AG08396 (cell line): ENCODE measurements at regions not wholly inside any gene's neighbourhood (a gene's known extent, or its start where the extent isn't known, plus 50 kb on each side); places are given as distances from the start of the nearest gene placed in this dataset.

ENCODE experiments used
- DNase-seq: peaks from one replicate; pipeline ENCODE4 v3.0.0; 2012; ENCODE audit warnings: low spot score, mixed read lengths

DNA sequence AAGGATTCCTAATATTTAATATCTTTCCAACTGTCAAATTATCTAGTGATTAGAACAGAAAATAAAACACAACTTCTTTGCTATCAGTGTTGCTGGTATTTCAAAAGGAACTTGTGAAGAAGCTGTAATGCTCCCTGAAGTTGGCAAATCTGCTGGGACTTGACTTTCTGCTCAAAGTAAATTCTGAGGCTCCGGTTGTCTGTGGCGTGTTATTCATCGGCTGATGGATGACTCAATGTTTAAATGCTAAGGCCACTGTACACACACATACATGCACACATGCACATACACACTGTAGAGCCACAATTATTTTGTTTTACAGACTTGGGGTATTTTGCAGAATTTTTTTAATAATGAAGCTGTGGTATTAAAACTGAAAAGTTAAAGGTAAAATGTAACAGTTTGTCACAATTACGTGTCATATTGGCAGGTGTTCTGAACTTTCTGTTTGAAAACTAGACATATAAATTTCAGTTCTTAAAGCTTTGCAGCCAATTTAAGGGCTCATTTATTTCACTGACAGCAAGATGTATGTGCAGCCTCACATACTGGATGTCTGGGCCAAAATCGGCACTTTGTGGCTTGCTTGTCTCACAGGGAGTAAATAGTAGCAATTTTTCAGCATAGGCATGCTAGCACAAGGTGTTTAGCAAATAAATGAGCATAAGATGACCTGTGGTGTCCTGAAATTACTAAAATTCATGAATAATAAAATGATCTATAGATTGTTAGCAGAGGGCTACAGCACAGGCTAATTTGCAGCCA is 1691.7 kb upstream of the PCDH20 start:
- DNase-seq: no peak

DNA sequence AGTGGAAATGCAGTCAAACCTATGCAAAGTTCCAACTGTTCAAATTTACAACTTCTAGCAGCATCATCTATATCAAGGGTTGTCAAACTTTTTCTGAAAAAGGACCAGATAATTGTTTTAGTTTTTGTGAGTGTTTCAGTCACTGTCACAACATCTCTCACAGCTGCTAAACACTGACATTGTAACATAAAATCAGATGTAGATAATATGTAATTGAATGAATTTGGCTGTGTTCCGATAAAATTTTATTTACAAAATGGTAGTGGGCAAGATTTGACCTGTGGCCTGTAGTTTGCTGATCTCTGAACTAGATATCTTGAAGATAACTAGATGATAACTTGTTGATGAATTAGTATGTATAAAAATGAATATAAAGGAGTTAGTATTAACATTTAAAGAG is 1679.1 kb upstream of the PCDH20 start:
- DNase-seq: no peak

DNA sequence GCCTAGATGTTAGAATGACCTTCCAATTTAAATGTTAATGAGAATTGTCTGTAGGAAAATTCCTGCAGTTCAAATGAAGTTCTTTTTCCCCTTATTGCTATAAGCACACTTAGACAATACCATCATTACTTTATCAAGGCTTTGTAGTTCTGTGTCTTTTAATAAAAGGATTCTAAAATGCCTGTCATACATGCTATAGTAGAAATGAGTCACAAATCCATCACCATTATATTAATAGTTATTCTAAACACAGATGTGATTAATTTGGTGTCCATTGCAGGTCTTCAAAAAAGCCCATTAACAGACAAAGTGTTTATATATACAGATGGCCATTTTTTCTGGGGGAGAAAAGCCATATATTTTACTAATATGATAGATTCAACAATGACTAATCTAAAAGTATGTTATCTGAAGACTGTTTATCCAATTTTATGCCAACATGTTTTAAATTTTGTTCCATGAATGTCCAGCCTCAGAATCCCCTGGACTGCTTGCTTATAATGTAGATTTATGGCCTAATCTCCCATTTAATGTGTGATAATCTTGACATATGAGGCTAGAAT is 1678.3 kb upstream of the PCDH20 start:
- no peak for DNase-seq

DNA sequence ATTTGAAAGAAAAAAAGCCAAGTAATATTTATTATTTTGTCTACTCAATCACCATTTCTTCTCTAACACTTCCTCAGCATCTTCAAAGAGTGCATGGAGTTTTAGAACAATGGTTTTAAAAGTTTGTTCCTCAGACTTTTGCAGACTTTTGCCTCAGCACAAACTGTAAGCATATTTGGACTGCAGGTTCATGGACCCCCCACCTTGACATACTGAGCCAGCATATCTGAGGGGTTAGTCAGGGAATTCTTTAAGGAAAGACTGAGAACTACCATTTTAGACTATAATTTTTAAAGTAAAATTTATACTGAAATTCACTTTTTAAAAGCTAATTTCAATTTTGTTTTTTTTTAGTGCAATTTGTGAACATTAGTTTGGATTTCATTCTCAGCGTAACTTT is 1676.8 kb upstream of the PCDH20 start:
- DNase-seq: no peak

DNA sequence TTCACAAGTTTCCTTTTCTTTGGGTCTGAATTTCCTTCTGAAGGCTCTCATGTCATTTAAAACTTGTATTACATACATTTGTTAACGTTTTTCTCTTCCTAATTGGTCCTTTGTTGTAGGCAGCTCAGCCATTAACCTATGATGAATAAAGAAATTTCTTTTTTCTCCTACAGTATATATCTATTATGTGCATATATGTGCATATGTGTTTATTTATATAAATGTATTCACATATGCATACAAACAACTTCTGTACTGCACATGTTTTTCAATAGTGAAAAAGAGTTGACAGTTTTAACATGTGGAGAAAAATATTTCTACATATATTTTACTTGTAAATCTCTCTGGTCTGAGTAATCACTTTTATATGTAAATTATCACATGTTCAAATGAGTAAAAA is 1674.9 kb upstream of the PCDH20 start:
- no peak for DNase-seq

DNA sequence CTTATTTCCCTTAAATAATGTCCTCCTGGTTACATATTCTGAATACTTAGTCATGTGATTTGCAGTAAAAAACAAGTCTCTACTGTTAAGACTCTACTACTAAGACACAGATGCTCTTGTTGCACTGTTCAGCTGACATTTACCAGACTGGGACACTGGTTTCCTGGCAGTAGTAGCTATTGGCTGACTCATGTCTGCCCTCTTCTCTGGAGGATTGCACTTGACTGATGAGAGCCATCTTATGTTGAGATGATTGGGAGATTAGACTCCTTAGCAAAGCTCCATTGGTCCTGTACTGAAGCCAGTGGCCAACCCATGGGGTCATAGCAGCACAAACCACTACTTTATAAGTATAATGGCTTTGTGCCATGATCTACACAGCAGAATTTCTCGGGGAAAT is 1672.6 kb upstream of the PCDH20 start:
- no peak for DNase-seq

DNA sequence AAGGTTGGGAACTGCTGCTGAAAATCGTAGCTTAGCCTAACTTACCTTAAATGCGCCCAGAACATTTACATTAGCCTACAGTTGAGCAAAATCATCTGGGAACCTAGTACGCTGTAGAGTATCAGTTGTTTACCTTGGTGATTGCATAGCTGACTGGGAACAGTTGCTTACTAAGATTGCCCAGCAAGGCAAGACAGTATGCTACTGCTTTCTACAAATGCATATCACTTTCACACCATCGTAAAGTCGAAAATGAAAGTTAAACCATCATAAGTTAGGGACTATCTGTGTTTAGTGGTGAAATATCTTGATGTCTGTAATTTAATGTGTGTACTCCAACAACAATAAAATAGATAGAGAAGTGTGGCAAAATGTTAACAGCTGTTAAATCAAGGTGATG is 1670.6 kb upstream of the PCDH20 start:
- DNase-seq: no peak

DNA sequence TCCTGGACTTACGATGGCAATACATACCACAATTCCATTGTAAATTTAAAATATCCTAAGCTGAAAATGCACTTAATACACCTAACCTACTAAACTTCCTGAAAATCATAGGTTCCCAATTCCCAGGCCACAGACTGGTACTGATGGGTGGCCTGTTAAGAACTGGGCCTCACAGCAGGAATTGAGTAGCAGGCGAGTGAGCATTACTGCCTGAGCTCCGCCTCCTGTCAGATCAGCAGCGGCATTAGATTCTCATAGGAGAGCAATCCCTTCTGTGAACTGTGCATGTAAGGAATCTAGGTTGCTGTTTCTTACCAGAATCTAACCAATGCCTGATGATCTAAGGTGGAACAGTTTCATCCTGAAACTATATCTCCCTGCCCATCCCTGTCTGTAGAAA is 1670.2 kb upstream of the PCDH20 start:
- DNase-seq: no peak

DNA sequence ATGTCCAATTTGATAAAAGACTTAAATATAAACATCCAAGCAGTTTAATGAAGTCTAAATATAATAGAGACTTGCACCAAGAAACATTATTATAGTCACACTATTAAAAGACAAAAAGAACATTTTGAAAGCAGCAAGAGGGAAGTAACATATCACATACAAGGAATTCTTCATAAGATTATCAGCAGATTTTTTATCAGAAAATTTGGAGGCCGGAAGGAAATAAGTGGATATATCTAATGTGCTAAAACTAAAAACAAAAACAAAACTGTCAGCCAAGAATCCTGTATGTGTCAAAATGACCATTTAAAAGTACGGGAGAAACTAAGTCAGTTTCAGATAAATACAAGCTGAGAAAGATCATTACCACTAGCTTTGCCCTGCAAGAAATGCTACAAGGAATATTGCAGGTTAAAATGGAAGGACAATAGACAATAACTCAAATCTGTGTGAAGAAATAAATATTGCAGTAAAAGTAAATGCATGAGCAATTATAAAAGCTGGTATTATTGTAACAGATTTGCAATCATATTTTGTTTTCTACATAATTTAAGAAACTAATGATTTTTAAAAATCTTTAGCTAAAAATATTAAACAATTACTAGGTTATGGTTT is 1665.9 kb upstream of the PCDH20 start:
- DNase-seq: no peak

DNA sequence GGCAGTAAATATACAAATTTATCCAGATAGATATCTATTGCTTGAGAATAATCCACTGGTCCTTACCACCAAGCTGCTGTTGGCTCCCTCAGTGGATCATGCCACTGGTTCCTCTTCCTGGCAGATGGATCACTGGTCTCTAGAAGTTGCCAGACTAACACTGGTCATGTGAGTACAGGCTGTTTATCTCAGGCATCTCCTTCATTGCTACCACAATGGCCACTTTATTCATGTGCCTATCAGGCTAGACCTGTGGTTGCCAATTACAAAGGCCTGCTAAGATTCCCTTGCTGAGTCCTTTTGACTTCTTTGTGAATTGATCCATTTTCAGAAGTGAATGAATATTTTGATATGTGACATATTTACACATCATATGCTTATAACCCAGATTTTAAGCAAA is 1659.5 kb upstream of the PCDH20 start:
- DNase-seq: no peak

DNA sequence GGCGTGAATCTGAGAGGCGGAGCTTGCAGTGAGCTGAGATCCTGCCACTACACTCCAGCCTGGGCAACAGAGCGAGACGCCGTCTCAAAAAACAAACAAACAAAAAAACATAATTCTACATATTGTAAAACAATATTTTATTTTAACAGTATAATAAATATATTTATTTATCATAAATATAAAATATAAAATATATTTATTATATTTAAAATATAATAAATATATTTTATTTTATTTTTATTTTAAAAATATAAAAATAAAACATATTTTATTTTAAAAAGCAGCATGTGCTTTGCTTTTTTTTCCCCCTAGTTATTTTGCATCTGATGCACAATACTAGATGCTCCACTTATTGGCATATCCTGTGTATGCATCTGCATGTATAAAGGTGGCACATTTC is 1634.6 kb upstream of the PCDH20 start:
- no peak for DNase-seq

DNA sequence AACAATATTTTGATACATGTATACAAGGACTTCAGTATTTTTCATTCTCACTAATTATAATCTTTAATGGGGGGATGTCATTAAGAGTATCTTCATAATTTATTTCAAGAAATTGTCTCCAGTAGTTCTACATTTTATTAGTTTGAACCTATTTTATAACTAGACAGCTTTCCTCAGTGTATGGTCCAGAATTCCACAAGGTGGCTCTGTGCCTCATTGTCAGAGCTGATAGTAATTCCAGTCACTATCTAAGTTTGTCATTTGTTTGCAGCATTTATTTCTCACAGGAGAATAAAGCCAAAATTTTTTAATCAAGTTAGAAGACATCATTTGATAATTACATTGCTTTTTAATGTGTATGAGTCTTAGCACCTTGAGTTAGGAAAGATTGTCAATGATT is 1633.0 kb upstream of the PCDH20 start:
- no peak for DNase-seq

DNA sequence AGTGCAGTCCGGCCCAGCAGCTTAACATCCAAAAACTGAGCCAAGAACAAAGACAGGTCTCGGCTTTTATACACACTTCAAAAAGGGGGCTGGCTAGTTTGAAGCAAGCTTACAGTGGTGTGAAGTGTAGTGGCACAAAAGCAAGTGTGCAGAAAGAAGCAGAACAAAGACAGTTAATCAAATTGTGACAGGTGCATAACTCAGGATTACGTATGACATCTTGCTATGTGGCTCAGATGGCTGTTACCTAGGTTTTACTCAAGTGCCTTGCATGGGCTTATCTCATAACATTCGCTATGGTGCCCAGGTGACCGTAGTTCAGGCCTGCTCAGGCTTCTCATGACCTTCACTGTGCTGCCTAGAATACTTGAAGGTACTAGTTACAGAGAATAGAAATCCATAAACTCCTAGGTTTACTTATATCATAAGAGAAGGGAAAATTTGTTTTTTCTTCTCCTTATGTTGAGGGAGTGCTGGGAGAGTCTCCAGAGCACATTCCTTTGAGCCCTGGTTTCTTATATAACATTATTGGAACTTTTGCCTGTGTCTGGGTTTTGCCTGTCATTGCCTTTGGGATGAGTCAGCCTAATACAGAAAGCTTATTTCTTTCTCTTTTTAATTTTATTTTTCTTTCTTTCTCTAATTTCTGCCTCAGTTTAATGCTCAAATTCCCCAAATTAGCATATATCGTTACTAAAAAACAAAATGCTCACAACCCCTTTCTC is 1629.1 kb upstream of the PCDH20 start:
- no peak for DNase-seq

DNA sequence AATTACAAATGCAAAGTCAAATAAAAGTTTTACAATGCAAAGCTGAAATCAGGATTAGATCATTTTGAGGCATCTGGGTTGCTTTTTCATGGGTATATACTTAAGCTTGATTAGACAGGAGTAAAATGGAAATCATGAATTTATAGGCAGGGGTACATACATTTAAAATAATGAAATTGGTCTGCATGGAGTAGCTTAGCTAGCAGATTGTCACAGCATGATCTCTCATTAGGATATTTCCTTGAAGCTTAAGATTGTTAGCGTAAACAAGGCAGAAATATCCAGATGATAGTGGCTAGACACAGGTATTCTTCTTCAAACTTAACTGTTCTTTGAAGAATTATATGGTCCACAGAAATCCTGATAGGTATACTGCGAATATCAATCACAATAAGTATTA is 1627.0 kb upstream of the PCDH20 start:
- DNase-seq: no peak

DNA sequence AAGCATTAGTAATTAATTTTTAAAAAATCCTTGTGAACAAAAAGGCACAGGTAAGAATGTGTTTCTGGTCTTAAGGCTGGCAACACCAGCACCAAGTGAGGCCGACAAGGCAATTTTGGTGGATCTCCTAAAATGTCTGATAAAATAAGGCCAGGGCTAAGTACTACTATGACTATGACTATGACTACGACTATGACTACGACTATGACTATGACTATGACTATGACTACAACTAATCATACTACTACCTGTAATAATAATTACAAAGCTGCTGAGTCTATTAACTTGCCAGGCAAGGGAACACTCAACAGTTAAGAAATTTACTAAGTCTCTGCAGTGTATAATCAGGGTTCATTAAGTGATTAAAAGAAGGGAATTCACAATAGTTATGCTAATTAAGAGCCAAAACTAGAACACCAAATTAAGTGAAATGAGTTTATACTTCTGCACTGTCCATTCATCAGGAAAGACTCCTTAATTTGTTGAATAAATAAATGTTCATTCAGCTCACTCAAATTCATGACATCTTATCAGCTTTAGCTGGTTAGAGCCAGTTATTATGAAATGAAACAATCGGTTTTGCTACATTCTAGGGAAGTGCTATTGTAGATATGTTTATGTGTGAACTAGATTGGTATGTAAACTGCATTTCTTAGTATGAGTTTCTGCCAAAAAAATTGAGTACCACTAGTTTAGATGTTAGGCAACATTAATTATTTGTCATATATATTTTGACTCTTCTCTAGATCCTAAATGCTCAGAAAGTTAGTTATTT is 1626.2 kb upstream of the PCDH20 start:
- DNase-seq: no peak

DNA sequence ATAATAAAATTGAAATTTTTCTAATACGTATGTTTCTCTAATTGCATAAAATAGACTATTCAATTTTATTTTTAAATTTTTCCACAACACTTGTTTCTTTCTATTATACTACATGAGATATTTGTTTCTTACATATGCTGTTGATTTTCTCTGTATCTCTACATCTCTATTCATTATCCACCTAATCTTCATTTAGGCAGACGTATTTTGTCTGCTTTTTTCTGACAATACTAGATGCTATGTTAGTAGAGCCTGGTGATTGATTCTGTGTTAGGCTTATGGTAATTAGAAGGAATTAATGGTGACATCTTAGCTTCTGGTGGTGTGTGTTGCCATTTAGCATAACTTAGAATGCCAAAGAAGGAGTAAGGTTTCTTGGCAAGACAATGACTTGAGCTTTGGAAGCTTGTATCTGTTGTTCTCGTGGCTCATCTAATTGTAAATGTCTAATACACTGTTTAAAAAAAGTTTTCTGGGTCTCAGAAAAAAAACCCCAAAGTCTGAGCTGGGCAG is 1610.7 kb upstream of the PCDH20 start:
- no peak for DNase-seq

DNA sequence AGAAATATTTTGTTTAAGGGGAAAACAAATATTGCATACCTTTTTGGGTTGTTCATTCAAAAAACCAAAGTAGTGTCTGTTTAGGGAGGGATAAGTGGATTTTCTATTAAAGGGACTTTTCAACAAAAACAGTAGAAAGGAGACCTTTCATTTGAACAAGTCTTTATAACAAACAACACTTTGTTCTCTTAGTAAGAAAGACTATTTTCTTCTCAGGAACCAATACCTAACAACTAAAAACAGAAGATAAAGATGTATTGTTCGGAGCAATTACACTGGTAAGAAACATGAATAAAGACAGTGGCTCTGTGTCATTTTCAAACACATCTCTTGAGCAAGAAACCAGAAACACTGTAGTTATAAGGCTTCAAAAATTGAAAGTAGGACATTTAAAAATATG is 1610.1 kb upstream of the PCDH20 start:
- DNase-seq: no peak

DNA sequence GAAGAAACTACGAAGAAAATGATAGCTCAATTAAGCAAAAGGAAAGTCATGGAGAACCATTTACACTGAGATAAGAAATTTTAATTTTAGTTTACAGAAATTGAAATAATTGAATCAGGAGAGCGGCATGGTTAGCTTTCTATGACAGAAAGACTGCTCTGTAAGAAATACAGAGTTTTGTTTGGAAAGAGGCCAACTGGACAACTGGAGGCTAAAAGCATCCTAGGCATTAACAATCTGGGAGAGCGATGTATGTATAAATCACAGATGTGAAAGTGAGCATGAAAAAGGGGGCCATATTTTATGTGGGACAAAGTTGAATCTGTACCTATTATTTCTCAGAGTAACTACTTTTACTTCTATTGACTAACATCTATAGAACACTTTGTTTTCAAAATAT is 1608.8 kb upstream of the PCDH20 start:
- no peak for DNase-seq

DNA sequence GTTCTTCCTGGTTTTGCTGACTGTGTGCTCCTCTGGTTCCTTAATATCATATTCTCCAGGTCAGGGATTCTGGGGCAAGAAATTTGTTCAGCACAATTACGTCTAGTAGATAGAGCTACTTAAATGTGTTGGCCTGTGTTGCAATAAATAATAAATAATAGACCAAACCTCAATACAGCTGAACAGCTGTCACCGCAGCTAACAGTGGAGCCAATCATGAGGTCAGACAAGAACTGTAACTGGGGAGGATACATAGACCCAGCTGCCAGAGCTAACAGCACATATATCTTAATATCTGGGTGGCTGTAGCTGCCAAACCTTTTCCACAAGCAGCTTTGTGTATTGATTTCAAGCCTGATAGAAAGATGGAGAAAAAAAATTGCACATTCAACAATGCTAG is 1596.3 kb upstream of the PCDH20 start:
- no peak for DNase-seq

DNA sequence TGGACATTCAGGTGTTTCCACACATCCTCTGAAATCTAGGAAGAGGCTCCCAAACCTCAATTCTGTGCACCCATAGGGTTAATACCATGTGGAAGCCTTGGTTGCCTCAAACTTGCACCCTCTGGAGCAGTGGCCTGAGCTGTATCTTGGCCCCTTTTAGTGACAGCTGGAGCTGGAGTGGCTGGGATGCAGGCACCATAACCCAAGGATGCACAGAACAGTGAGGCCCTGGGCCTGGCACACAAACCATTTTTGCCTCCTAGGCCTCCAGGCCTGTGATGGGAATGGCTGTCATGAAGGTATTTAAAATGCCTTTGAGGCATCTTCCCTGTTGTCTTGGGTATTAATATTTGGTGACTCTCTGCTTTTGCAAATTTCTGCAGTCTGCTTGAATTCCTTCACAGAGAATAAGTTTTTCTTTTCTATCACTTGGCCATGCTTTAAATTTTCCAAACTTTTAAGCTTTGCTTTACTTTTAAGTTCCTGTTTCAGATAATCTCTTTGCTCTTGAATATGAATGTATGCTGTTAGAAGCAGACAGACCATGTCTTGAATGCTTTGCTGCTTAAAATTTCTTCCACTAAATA is 1594.5 kb upstream of the PCDH20 start:
- no peak for DNase-seq

DNA sequence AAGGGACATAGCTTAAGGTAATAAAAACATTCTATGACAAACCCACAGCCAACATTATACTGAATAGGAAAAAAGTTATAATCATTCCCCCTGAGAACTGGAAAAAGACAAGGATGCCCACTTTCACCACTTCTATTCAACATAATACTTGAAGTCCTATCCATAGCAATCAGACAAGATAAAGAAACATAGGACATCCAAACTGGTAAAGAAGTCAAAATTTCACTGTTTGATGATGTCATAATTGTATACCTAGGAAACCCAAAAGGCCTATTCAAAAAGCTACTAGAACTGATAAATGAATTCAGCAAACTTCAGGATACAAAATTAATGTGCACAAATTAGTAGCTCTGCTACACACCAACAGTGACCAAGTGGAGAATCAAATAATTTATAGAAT is 1590.0 kb upstream of the PCDH20 start:
- no peak for DNase-seq

DNA sequence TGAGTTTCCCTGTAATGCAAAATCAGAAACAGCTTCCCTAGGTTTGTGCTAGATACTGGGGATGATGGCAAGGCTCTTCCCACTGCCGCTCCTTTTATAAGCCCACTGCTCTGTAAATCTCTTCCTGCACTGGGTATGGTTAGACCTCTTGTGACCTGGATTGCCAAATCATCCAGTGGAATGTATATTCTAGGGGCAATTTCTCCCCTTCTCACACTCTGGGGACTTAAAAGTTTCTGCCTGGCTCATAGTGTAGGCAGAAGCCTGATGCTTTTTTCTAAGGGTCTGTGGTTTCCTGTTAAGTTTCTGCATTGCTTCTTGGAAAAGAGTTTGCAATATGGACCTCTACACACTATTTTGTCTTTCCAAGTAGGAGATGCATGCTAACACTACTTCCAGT is 1582.0 kb upstream of the PCDH20 start:
- no peak for DNase-seq
